H9 (cell line): ENCODE measurements at regions not wholly inside any gene's neighbourhood (a gene's known extent, or its start where the extent isn't known, plus 50 kb on each side); places are given as distances from the start of the nearest gene placed in this dataset.

Experiments
- DNase-seq: peaks from one replicate; pipeline ENCODE4 v3.0.0-alpha.2; 2017
- H2AFZ ChIP-seq: one replicate; pipeline ENCODE4 v1.6.1; 2013; ENCODE audit warnings: mild to moderate bottlenecking, low read length, control low read depth, moderate library complexity
- H2AK5ac ChIP-seq: 2 replicates; pipeline ENCODE4 v1.6.1; 2013; ENCODE audit warnings: low read length, control low read depth, mixed read lengths; ENCODE audit not compliant: insufficient read length
- H2BK120ac ChIP-seq: one replicate; pipeline ENCODE4 v1.6.1; 2013; ENCODE audit warnings: low read depth, mild to moderate bottlenecking, low read length, control low read depth, inconsistent platforms; ENCODE audit not compliant: poor library complexity, severe bottlenecking
- H2BK12ac ChIP-seq: 2 replicates; pipeline ENCODE4 v1.6.1; 2013; ENCODE audit warnings: low read length, control low read depth, mixed read lengths, low read depth; ENCODE audit not compliant: insufficient read length
- H2BK15ac ChIP-seq: 2 replicates; pipeline ENCODE4 v1.6.1; 2013; ENCODE audit warnings: low read depth, low read length, control low read depth
- H2BK20ac ChIP-seq: one replicate; pipeline ENCODE4 v1.6.1; 2013; ENCODE audit warnings: low read depth, mild to moderate bottlenecking, low read length, control low read depth, inconsistent platforms; ENCODE audit not compliant: poor library complexity, severe bottlenecking
- H2BK5ac ChIP-seq: 2 replicates; pipeline ENCODE4 v1.6.1; 2013; ENCODE audit warnings: low read length, control low read depth, mixed read lengths; ENCODE audit not compliant: insufficient read length
- H3K14ac ChIP-seq: 2 replicates; pipeline ENCODE4 v1.6.1; 2013; ENCODE audit warnings: low read length, control low read depth; ENCODE audit not compliant: insufficient read depth
- H3K18ac ChIP-seq: 2 replicates; pipeline ENCODE4 v1.6.1; 2013; ENCODE audit warnings: low read depth, mild to moderate bottlenecking, mixed read lengths, low read length, control low read depth; ENCODE audit not compliant: insufficient read length
- H3K23ac ChIP-seq: 2 replicates; pipeline ENCODE4 v1.6.1; 2013; ENCODE audit warnings: low read length, control low read depth, mixed read lengths, low read depth; ENCODE audit not compliant: insufficient read length
- H3K23me2 ChIP-seq: 2 replicates; pipeline ENCODE4 v1.6.1; 2013; ENCODE audit warnings: low read depth, mild to moderate bottlenecking, mixed read lengths, low read length, control low read depth; ENCODE audit not compliant: insufficient read length, poor library complexity, severe bottlenecking
- H3K27ac ChIP-seq: 2 replicates; pipeline ENCODE4 v1.5.1; 2013; ENCODE audit warnings: low read length, control low read depth, mixed read lengths, low read depth; ENCODE audit not compliant: insufficient read length
- H3K27me3 ChIP-seq: 2 replicates; pipeline ENCODE4 v1.6.1; 2013; ENCODE audit warnings: low read length, control low read depth, inconsistent platforms; ENCODE audit not compliant: insufficient read depth
- H3K4ac ChIP-seq: 2 replicates; pipeline ENCODE4 v1.6.1; 2013; ENCODE audit warnings: low read depth, mild to moderate bottlenecking, control low read depth, inconsistent platforms, low read length, moderate library complexity
- H3K4me1 ChIP-seq: 2 replicates; pipeline ENCODE4 v1.6.1; 2013; ENCODE audit warnings: low read length, control low read depth, inconsistent platforms; ENCODE audit not compliant: insufficient read depth
- H3K4me2 ChIP-seq: 2 replicates; pipeline ENCODE4 v1.6.1; 2013; ENCODE audit warnings: low read length, control low read depth, mixed read lengths; ENCODE audit not compliant: insufficient read length, insufficient read depth
- H3K56ac ChIP-seq: 2 replicates; pipeline ENCODE4 v1.6.1; 2013; ENCODE audit warnings: low read depth, mild to moderate bottlenecking, mixed read lengths, low read length, control low read depth; ENCODE audit not compliant: insufficient read length
- H3K79me1 ChIP-seq: 2 replicates; pipeline ENCODE4 v1.6.1; 2013; ENCODE audit warnings: low read depth, mild to moderate bottlenecking, moderate library complexity, low read length, control low read depth, inconsistent platforms; ENCODE audit not compliant: insufficient read depth, poor library complexity, severe bottlenecking
- H3K79me2 ChIP-seq: 2 replicates; pipeline ENCODE4 v1.6.1; 2013; ENCODE audit warnings: low read length, control low read depth, inconsistent platforms; ENCODE audit not compliant: insufficient read depth
- H3K9ac ChIP-seq: 2 replicates; pipeline ENCODE4 v1.6.1; 2013; ENCODE audit warnings: low read length, control low read depth, mixed read lengths; ENCODE audit not compliant: insufficient read length; ENCODE audit errors: extremely low read depth
- H3K9me3 ChIP-seq: one replicate; pipeline ENCODE4 v1.6.1; 2013; ENCODE audit warnings: low read depth, low read length, inconsistent platforms; ENCODE audit not compliant: control insufficient read depth
- H3T11ph ChIP-seq: one replicate; pipeline ENCODE4 v1.6.1; 2013; ENCODE audit warnings: mild to moderate bottlenecking, low read length, control low read depth, inconsistent platforms
- H4K20me1 ChIP-seq: one replicate; pipeline ENCODE4 v1.6.1; 2013; ENCODE audit not compliant: control insufficient read depth, insufficient read length, insufficient read depth
- H4K5ac ChIP-seq: 2 replicates; pipeline ENCODE4 v1.6.1; 2013; ENCODE audit warnings: low read depth, mild to moderate bottlenecking, mixed read lengths, low read length, control low read depth; ENCODE audit not compliant: insufficient read length
- H4K8ac ChIP-seq: replicated peaks from 2 replicates; pipeline ENCODE4 v1.6.1; 2013; ENCODE audit warnings: low read length, control low read depth, mixed read lengths, low read depth; ENCODE audit not compliant: insufficient read length
- H4K91ac ChIP-seq: 2 replicates; pipeline ENCODE4 v1.6.1; 2013; ENCODE audit warnings: low read depth, mild to moderate bottlenecking, moderate library complexity, mixed read lengths, low read length, control low read depth; ENCODE audit not compliant: insufficient read length
- H3K27ac Mint-ChIP-seq, 3 experiments: 2 replicates in 2 of 3; 3 replicates in 1 of 3; pipeline ENCODE4 v1.8.0; 2020 to 2021; ENCODE audit warnings: mixed read lengths in 3 of 3, mild to moderate bottlenecking in 1 of 3, moderate library complexity in 1 of 3
- H3K27me3 Mint-ChIP-seq: 2 replicates; pipeline ENCODE4 v1.8.0; 2021; ENCODE audit warnings: low read depth, mild to moderate bottlenecking, moderate library complexity, mixed read lengths
- H3K36me3 Mint-ChIP-seq, 3 experiments: 2 replicates in 2 of 3; 3 replicates in 1 of 3; pipeline ENCODE4 v1.8.0; 2020 to 2021; ENCODE audit warnings: low read depth in 3 of 3, mixed read lengths in 3 of 3; ENCODE audit not compliant: insufficient read depth in 1 of 3
- H3K4me1 Mint-ChIP-seq, 2 experiments: 2 replicates each; pipeline ENCODE4 v1.8.0; 2020; ENCODE audit warnings: mixed read lengths in 2 of 2
- H3K4me3 Mint-ChIP-seq, 2 experiments: 2 replicates in 1 of 2; 3 replicates in 1 of 2; pipeline ENCODE4 v1.8.0; 2020 to 2021; ENCODE audit warnings: mild to moderate bottlenecking in 2 of 2, mixed read lengths in 2 of 2, moderate library complexity in 1 of 2
- H3K9me3 Mint-ChIP-seq, 2 experiments: 2 replicates in 1 of 2; 3 replicates in 1 of 2; pipeline ENCODE4 v1.8.0; 2020; ENCODE audit warnings: mild to moderate bottlenecking in 2 of 2, mixed read lengths in 2 of 2, moderate library complexity in 1 of 2
- CTCF ChIP-seq: fragments of 200-600 bp; sonication (generic); conservative IDR thresholded peaks from 3 replicates; pipeline ENCODE4 v1.8.0; 2021; ENCODE audit warnings: antibody characterized with exemption, mild to moderate bottlenecking
- WGBS: extraction: QIAGEN DNeasy Blood & Tissue Kit; methylation state at CpG from one replicate; pipeline ENCODE4 v1.1.7; 2013; ENCODE audit warnings: missing lambda C conversion rate, low lambda C conversion rate, mixed read lengths; ENCODE audit not compliant: insufficient read length; ENCODE audit errors: extremely low coverage; 5-methylcytosine and 5-hydroxymethylcytosine counted together

GRCh38 chr5:2536632-2537377 lies 214.7 kb downstream of the IRX2 start:
- H3K9ac ChIP-seq: no peak overlapping the region
- no peak overlapping the region for H3K4me3 Mint-ChIP-seq
- no peak overlapping the region for H2BK15ac ChIP-seq
- peaks cover 4 to 11% (median 6%) of the 10 kb centered on the region in 3 experiments; a peak in 3 of 7 replicates for H3K36me3 Mint-ChIP-seq
- no peak overlapping the region for H4K8ac ChIP-seq
- H4K91ac ChIP-seq: no peak overlapping the region
- H4K20me1 ChIP-seq: no peaks in the 10 kb centered on the region
- no peak overlapping the region for H3K18ac ChIP-seq
- no peaks in the 10 kb centered on the region for H3K23me2 ChIP-seq
- H2BK20ac ChIP-seq: no peak overlapping the region
- H2AK5ac ChIP-seq: no peak overlapping the region
- H3K4me1 Mint-ChIP-seq: peaks cover 29 to 35% of the 10 kb centered on the region in 2 experiments
- H3K27me3 Mint-ChIP-seq: peaks cover 2% of the 10 kb centered on the region
- no peak for DNase-seq
- no peak overlapping the region for H3K56ac ChIP-seq
- no peak overlapping the region for H2AFZ ChIP-seq
- no peak overlapping the region for H3T11ph ChIP-seq
- peaks cover 10% of the 10 kb centered on the region for H3K9me3 ChIP-seq
- H3K27ac ChIP-seq: no peak overlapping the region
- no peak overlapping the region for H3K23ac ChIP-seq
- no peaks in the 10 kb centered on the region for H3K79me1 ChIP-seq
- H3K4ac ChIP-seq: no peak overlapping the region
- no peak overlapping the region for H3K4me2 ChIP-seq
- no peak overlapping the region for H2BK12ac ChIP-seq
- H3K27ac Mint-ChIP-seq: no peak overlapping the region
- H3K79me2 ChIP-seq: no peaks in the 10 kb centered on the region
- H3K4me1 ChIP-seq: peaks cover 2% of the 10 kb centered on the region; the same call in 1 of the 2 replicates
- H3K14ac ChIP-seq: no peak overlapping the region
- no peak overlapping the region for H4K5ac ChIP-seq
- TF ChIP-seq CTCF: no peak
- H3K27me3 ChIP-seq: no peaks in the 10 kb centered on the region
- no peak overlapping the region for H2BK5ac ChIP-seq
- WGBS: no CpG with 5 or more reads among the region's 19 CpGs
- peaks cover 10 to 17% of the 10 kb centered on the region in 2 experiments for H3K9me3 Mint-ChIP-seq
- H2BK120ac ChIP-seq: no peak overlapping the region
